ENCODE measurements at regions not wholly inside any gene's neighbourhood (a gene's known extent, or its start where the extent isn't known, plus 50 kb on each side); places are given as distances from the start of the nearest gene placed in this dataset.

- TF ChIP-seq POLR2A (IDR thresholded peaks at IDR 0.05) (no peak), POLR2AphosphoS5 (IDR thresholded peaks at IDR 0.05) (no peak), CTCF (IDR thresholded peaks at IDR 0.05) (no peak)
- H3K9me3 ChIP-seq: no peaks in the 10 kb centered on the region
- DNase-seq (ENCODE audit: low spot score): no peak
- WGBS: 85% methylated on average over 8 of the region's 8 CpGs
- H3K36me3 ChIP-seq: no peaks in the 10 kb centered on the region
- intact Hi-C loops (cut with DNase I): no loop called here
- H3K27me3 ChIP-seq (replicated peaks; ENCODE audit: insufficient read depth): no peaks in the 10 kb centered on the region
- no peak overlapping the region for H3K27ac ChIP-seq
- no peak overlapping the region for H3K4me3 ChIP-seq
- H3K4me1 ChIP-seq (replicated peaks): no peaks in the 10 kb centered on the region
These were observed 70.5 kb downstream of the CBLL2 start for GRCh38 chrX:22343192-22343591.

GRCh38 chrX:22345884-22346283 is 73.2 kb downstream of the CBLL2 start:
- no peaks in the 10 kb centered on the region for H3K4me1 ChIP-seq (replicated peaks)
- no peak for TF ChIP-seq POLR2AphosphoS5 (IDR thresholded peaks at IDR 0.05)
- no peak for TF ChIP-seq POLR2A (IDR thresholded peaks at IDR 0.05)
- no peak for TF ChIP-seq CTCF (IDR thresholded peaks at IDR 0.05)
- H3K27ac ChIP-seq: no peak overlapping the region
- no peaks in the 10 kb centered on the region for H3K9me3 ChIP-seq
- 88% methylated on average over 2 of the region's 2 CpGs for WGBS
- DNase-seq (ENCODE audit: low spot score): no peak
- H3K27me3 ChIP-seq (replicated peaks; ENCODE audit: insufficient read depth): no peaks in the 10 kb centered on the region
- intact Hi-C loops (cut with DNase I): no loop called here
- H3K36me3 ChIP-seq: no peaks in the 10 kb centered on the region
- H3K4me3 ChIP-seq: no peak overlapping the region

- H3K27ac ChIP-seq: no peak overlapping the region
- no peaks in the 10 kb centered on the region for H3K9me3 ChIP-seq
- no peak for DNase-seq (ENCODE audit: low spot score)
- TF ChIP-seq POLR2A (IDR thresholded peaks at IDR 0.05) (no peak), CTCF (IDR thresholded peaks at IDR 0.05) (no peak), POLR2AphosphoS5 (IDR thresholded peaks at IDR 0.05) (no peak)
- H3K4me3 ChIP-seq: no peak overlapping the region
- H3K36me3 ChIP-seq: no peaks in the 10 kb centered on the region
- H3K27me3 ChIP-seq (replicated peaks; ENCODE audit: insufficient read depth): no peaks in the 10 kb centered on the region
- 92% methylated on average over 1 of the region's 1 CpG for WGBS
- intact Hi-C loops (cut with DNase I): no loop called here
- no peaks in the 10 kb centered on the region for H3K4me1 ChIP-seq (replicated peaks)
These were observed 74.8 kb downstream of the CBLL2 start for GRCh38 chrX:22347491-22347890.

- H3K4me1 ChIP-seq (replicated peaks): no peaks in the 10 kb centered on the region
- WGBS: 40% methylated on average over 2 of the region's 2 CpGs
- DNase-seq (ENCODE audit: low spot score): no peak
These were observed 76.4 kb downstream of the CBLL2 start for GRCh38 chrX:22349116-22349515.

More at GRCh38 chrX:22349116-22349515, 76.4 kb downstream of the CBLL2 start:
- Histone ChIP-seq H3K4me3 (no peak overlapping the region), H3K27me3 (replicated peaks; ENCODE audit: insufficient read depth) (no peaks in the 10 kb centered on the region), H3K27ac (no peak overlapping the region), H3K36me3 (no peaks in the 10 kb centered on the region), H3K9me3 (no peaks in the 10 kb centered on the region)
- intact Hi-C loops (cut with DNase I): no loop called here
- TF ChIP-seq CTCF (IDR thresholded peaks at IDR 0.05) (no peak), POLR2A (IDR thresholded peaks at IDR 0.05) (no peak), POLR2AphosphoS5 (IDR thresholded peaks at IDR 0.05) (no peak)

All from prostate gland (tissue), 2 donors.